H9 (cell line): ENCODE measurements at regions not wholly inside any gene's neighbourhood (a gene's known extent, or its start where the extent isn't known, plus 50 kb on each side); places are given as distances from the start of the nearest gene placed in this dataset.
"Not testable (repeated sequence)": the region's sequence is repeated elsewhere in the genome, so short reads cannot be mapped to it uniquely, and the experiment has no call there.

Source experiments
- DNase-seq: peaks from one replicate; pipeline ENCODE4 v3.0.0-alpha.2; 2017
- H2AFZ ChIP-seq: one replicate; pipeline ENCODE4 v1.6.1; 2013; ENCODE audit warnings: mild to moderate bottlenecking, low read length, control low read depth, moderate library complexity
- H2AK5ac ChIP-seq: 2 replicates; pipeline ENCODE4 v1.6.1; 2013; ENCODE audit warnings: low read length, control low read depth, mixed read lengths; ENCODE audit not compliant: insufficient read length
- H2BK120ac ChIP-seq: one replicate; pipeline ENCODE4 v1.6.1; 2013; ENCODE audit warnings: low read depth, mild to moderate bottlenecking, low read length, control low read depth, inconsistent platforms; ENCODE audit not compliant: poor library complexity, severe bottlenecking
- H2BK12ac ChIP-seq: 2 replicates; pipeline ENCODE4 v1.6.1; 2013; ENCODE audit warnings: low read length, control low read depth, mixed read lengths, low read depth; ENCODE audit not compliant: insufficient read length
- H2BK15ac ChIP-seq: 2 replicates; pipeline ENCODE4 v1.6.1; 2013; ENCODE audit warnings: low read depth, low read length, control low read depth
- H2BK20ac ChIP-seq: one replicate; pipeline ENCODE4 v1.6.1; 2013; ENCODE audit warnings: low read depth, mild to moderate bottlenecking, low read length, control low read depth, inconsistent platforms; ENCODE audit not compliant: poor library complexity, severe bottlenecking
- H2BK5ac ChIP-seq: 2 replicates; pipeline ENCODE4 v1.6.1; 2013; ENCODE audit warnings: low read length, control low read depth, mixed read lengths; ENCODE audit not compliant: insufficient read length
- H3K14ac ChIP-seq: 2 replicates; pipeline ENCODE4 v1.6.1; 2013; ENCODE audit warnings: low read length, control low read depth; ENCODE audit not compliant: insufficient read depth
- H3K18ac ChIP-seq: 2 replicates; pipeline ENCODE4 v1.6.1; 2013; ENCODE audit warnings: low read depth, mild to moderate bottlenecking, mixed read lengths, low read length, control low read depth; ENCODE audit not compliant: insufficient read length
- H3K23ac ChIP-seq: 2 replicates; pipeline ENCODE4 v1.6.1; 2013; ENCODE audit warnings: low read length, control low read depth, mixed read lengths, low read depth; ENCODE audit not compliant: insufficient read length
- H3K23me2 ChIP-seq: 2 replicates; pipeline ENCODE4 v1.6.1; 2013; ENCODE audit warnings: low read depth, mild to moderate bottlenecking, mixed read lengths, low read length, control low read depth; ENCODE audit not compliant: insufficient read length, poor library complexity, severe bottlenecking
- H3K27ac ChIP-seq: 2 replicates; pipeline ENCODE4 v1.5.1; 2013; ENCODE audit warnings: low read length, control low read depth, mixed read lengths, low read depth; ENCODE audit not compliant: insufficient read length
- H3K27me3 ChIP-seq: 2 replicates; pipeline ENCODE4 v1.6.1; 2013; ENCODE audit warnings: low read length, control low read depth, inconsistent platforms; ENCODE audit not compliant: insufficient read depth
- H3K4ac ChIP-seq: 2 replicates; pipeline ENCODE4 v1.6.1; 2013; ENCODE audit warnings: low read depth, mild to moderate bottlenecking, control low read depth, inconsistent platforms, low read length, moderate library complexity
- H3K4me1 ChIP-seq: 2 replicates; pipeline ENCODE4 v1.6.1; 2013; ENCODE audit warnings: low read length, control low read depth, inconsistent platforms; ENCODE audit not compliant: insufficient read depth
- H3K4me2 ChIP-seq: 2 replicates; pipeline ENCODE4 v1.6.1; 2013; ENCODE audit warnings: low read length, control low read depth, mixed read lengths; ENCODE audit not compliant: insufficient read length, insufficient read depth
- H3K56ac ChIP-seq: 2 replicates; pipeline ENCODE4 v1.6.1; 2013; ENCODE audit warnings: low read depth, mild to moderate bottlenecking, mixed read lengths, low read length, control low read depth; ENCODE audit not compliant: insufficient read length
- H3K79me1 ChIP-seq: 2 replicates; pipeline ENCODE4 v1.6.1; 2013; ENCODE audit warnings: low read depth, mild to moderate bottlenecking, moderate library complexity, low read length, control low read depth, inconsistent platforms; ENCODE audit not compliant: insufficient read depth, poor library complexity, severe bottlenecking
- H3K79me2 ChIP-seq: 2 replicates; pipeline ENCODE4 v1.6.1; 2013; ENCODE audit warnings: low read length, control low read depth, inconsistent platforms; ENCODE audit not compliant: insufficient read depth
- H3K9ac ChIP-seq: 2 replicates; pipeline ENCODE4 v1.6.1; 2013; ENCODE audit warnings: low read length, control low read depth, mixed read lengths; ENCODE audit not compliant: insufficient read length; ENCODE audit errors: extremely low read depth
- H3K9me3 ChIP-seq: one replicate; pipeline ENCODE4 v1.6.1; 2013; ENCODE audit warnings: low read depth, low read length, inconsistent platforms; ENCODE audit not compliant: control insufficient read depth
- H3T11ph ChIP-seq: one replicate; pipeline ENCODE4 v1.6.1; 2013; ENCODE audit warnings: mild to moderate bottlenecking, low read length, control low read depth, inconsistent platforms
- H4K20me1 ChIP-seq: one replicate; pipeline ENCODE4 v1.6.1; 2013; ENCODE audit not compliant: control insufficient read depth, insufficient read length, insufficient read depth
- H4K5ac ChIP-seq: 2 replicates; pipeline ENCODE4 v1.6.1; 2013; ENCODE audit warnings: low read depth, mild to moderate bottlenecking, mixed read lengths, low read length, control low read depth; ENCODE audit not compliant: insufficient read length
- H4K8ac ChIP-seq: replicated peaks from 2 replicates; pipeline ENCODE4 v1.6.1; 2013; ENCODE audit warnings: low read length, control low read depth, mixed read lengths, low read depth; ENCODE audit not compliant: insufficient read length
- H4K91ac ChIP-seq: 2 replicates; pipeline ENCODE4 v1.6.1; 2013; ENCODE audit warnings: low read depth, mild to moderate bottlenecking, moderate library complexity, mixed read lengths, low read length, control low read depth; ENCODE audit not compliant: insufficient read length
- H3K27ac Mint-ChIP-seq, 3 experiments: 2 replicates in 2 of 3; 3 replicates in 1 of 3; pipeline ENCODE4 v1.8.0; 2020 to 2021; ENCODE audit warnings: mixed read lengths in 3 of 3, mild to moderate bottlenecking in 1 of 3, moderate library complexity in 1 of 3
- H3K27me3 Mint-ChIP-seq: 2 replicates; pipeline ENCODE4 v1.8.0; 2021; ENCODE audit warnings: low read depth, mild to moderate bottlenecking, moderate library complexity, mixed read lengths
- H3K36me3 Mint-ChIP-seq, 3 experiments: 2 replicates in 2 of 3; 3 replicates in 1 of 3; pipeline ENCODE4 v1.8.0; 2020 to 2021; ENCODE audit warnings: low read depth in 3 of 3, mixed read lengths in 3 of 3; ENCODE audit not compliant: insufficient read depth in 1 of 3
- H3K4me1 Mint-ChIP-seq, 2 experiments: 2 replicates each; pipeline ENCODE4 v1.8.0; 2020; ENCODE audit warnings: mixed read lengths in 2 of 2
- H3K4me3 Mint-ChIP-seq, 2 experiments: 2 replicates in 1 of 2; 3 replicates in 1 of 2; pipeline ENCODE4 v1.8.0; 2020 to 2021; ENCODE audit warnings: mild to moderate bottlenecking in 2 of 2, mixed read lengths in 2 of 2, moderate library complexity in 1 of 2
- H3K9me3 Mint-ChIP-seq, 2 experiments: 2 replicates in 1 of 2; 3 replicates in 1 of 2; pipeline ENCODE4 v1.8.0; 2020; ENCODE audit warnings: mild to moderate bottlenecking in 2 of 2, mixed read lengths in 2 of 2, moderate library complexity in 1 of 2
- WGBS: extraction: QIAGEN DNeasy Blood & Tissue Kit; methylation state at CpG from one replicate; pipeline ENCODE4 v1.1.7; 2013; ENCODE audit warnings: missing lambda C conversion rate, low lambda C conversion rate, mixed read lengths; ENCODE audit not compliant: insufficient read length; ENCODE audit errors: extremely low coverage; 5-methylcytosine and 5-hydroxymethylcytosine counted together
- TF ChIP-seq, protein P1 (sequence below): fragments of 200-600 bp; sonication (generic); conservative IDR thresholded peaks from 3 replicates; pipeline ENCODE4 v1.8.0; 2021; ENCODE audit warnings: antibody characterized with exemption, mild to moderate bottlenecking

DNA sequence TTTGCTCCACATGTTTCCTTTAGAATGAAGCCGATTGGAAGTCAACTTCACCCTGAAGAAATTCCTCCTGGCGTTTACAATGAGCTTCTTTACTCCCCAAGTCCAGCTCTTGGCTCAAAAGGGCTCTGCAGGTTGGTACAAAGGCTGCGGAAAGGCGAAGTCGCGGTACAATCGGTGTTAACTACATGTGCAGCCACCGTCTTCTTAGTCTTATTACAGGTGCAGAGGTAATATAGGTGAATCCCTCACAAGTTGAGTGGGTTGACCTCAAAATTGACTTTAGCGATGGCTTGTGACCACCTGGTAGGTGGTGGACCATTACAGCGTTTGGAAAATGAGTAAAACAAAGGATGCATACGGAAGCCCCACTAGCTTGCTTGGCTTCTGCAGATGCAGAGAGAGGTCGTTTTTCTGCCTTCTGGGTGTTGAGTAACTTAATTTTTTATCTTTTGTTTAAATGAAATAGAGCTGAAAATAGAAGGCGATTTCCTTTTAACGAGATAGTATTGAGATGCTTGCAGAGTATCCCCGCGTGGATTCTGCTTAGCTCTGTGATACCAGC lies 98.0 kb downstream of the TRIM27 start:
- Histone ChIP-seq H2BK15ac (no peak overlapping the region), H3K23ac (no peak overlapping the region), H3K23me2 (peaks cover 6% of the 10 kb centered on the region), H3K14ac (no peak overlapping the region), H3K27ac (no peak overlapping the region), H3K27me3 (peaks cover 40% of the 10 kb centered on the region), H4K8ac (no peak overlapping the region), H2AFZ (no peak overlapping the region), H2BK5ac (no peak overlapping the region), H3K9me3 (no peaks in the 10 kb centered on the region), H3T11ph (no peak overlapping the region), H2AK5ac (no peak overlapping the region), H2BK12ac (no peak overlapping the region), H3K79me2 (no peaks in the 10 kb centered on the region), H4K20me1 (no peaks in the 10 kb centered on the region), H2BK120ac (no peak overlapping the region), H4K91ac (no peak overlapping the region), H2BK20ac (no peak overlapping the region), H3K4me2 (peak overlapping the region; percentile 82), H3K18ac (no peak overlapping the region), H3K4ac (no peak overlapping the region), H3K4me1 (no peaks in the 10 kb centered on the region), H3K56ac (no peak overlapping the region), H3K9ac (peak overlapping the region; percentile 9), H4K5ac (no peak overlapping the region), H3K79me1 (no peaks in the 10 kb centered on the region)
- H3K9me3 Mint-ChIP-seq = peaks cover 0 to 7% of the 10 kb centered on the region in 2 experiments
- no peak overlapping the region for H3K27ac Mint-ChIP-seq
- WGBS = no CpG with 5 or more reads among the region's 16 CpGs
- H3K36me3 Mint-ChIP-seq = no peaks in the 10 kb centered on the region
- peaks cover 96% of the 10 kb centered on the region for H3K27me3 Mint-ChIP-seq
- peaks cover 15 to 17% of the 10 kb centered on the region in 2 experiments for H3K4me1 Mint-ChIP-seq
- peak overlapping the region; percentile 63 to 84 for H3K4me3 Mint-ChIP-seq
- TF ChIP-seq, protein P1, sequence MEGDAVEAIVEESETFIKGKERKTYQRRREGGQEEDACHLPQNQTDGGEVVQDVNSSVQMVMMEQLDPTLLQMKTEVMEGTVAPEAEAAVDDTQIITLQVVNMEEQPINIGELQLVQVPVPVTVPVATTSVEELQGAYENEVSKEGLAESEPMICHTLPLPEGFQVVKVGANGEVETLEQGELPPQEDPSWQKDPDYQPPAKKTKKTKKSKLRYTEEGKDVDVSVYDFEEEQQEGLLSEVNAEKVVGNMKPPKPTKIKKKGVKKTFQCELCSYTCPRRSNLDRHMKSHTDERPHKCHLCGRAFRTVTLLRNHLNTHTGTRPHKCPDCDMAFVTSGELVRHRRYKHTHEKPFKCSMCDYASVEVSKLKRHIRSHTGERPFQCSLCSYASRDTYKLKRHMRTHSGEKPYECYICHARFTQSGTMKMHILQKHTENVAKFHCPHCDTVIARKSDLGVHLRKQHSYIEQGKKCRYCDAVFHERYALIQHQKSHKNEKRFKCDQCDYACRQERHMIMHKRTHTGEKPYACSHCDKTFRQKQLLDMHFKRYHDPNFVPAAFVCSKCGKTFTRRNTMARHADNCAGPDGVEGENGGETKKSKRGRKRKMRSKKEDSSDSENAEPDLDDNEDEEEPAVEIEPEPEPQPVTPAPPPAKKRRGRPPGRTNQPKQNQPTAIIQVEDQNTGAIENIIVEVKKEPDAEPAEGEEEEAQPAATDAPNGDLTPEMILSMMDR = no peak
- no peak for DNase-seq

DNA sequence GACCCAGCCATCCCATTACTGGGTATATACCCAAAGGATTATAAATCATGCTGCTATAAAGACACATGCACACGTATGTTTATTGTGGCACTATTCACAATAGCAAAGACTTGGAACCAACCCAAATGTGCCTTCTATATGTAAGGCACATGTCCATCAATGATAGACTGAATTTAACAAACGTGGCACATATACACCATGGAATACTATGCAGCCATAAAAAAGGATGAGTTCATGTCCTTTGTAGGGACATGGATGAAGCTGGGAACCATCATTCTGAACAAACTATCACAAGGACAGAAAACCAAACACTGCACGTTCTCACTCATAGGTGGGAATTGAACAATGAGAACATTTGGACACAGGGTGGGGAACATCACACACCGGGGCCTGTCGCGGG lies 92.1 kb downstream of the TRIM27 start:
- WGBS = no CpG with 5 or more reads among the region's 6 CpGs
- H3K27me3 ChIP-seq = not testable (repeated sequence)

More for the DNA sequence above, 92.1 kb downstream of the TRIM27 start:
- not testable (repeated sequence) for H4K91ac ChIP-seq, H2BK15ac ChIP-seq, H2BK120ac ChIP-seq, H3K79me2 ChIP-seq, H3K9me3 ChIP-seq, H2BK5ac ChIP-seq, H3K56ac ChIP-seq, H4K20me1 ChIP-seq, H2BK20ac ChIP-seq, H3K36me3 Mint-ChIP-seq, H3K23ac ChIP-seq, H3K27ac Mint-ChIP-seq, H3K4me1 ChIP-seq, H3K9me3 Mint-ChIP-seq, H2BK12ac ChIP-seq, H4K5ac ChIP-seq, H3K79me1 ChIP-seq, H3K27ac ChIP-seq, DNase-seq, H3K4me3 Mint-ChIP-seq, H2AK5ac ChIP-seq, H3T11ph ChIP-seq, H3K4me2 ChIP-seq, H3K23me2 ChIP-seq, H4K8ac ChIP-seq, H3K9ac ChIP-seq, H2AFZ ChIP-seq, H3K18ac ChIP-seq, H3K4ac ChIP-seq, H3K4me1 Mint-ChIP-seq, H3K14ac ChIP-seq
- peaks cover 74% of the 10 kb centered on the region for H3K27me3 Mint-ChIP-seq
